Liver (tissue), 3 donors: ENCODE measurements at regions not wholly inside any gene's neighbourhood (a gene's known extent, or its start where the extent isn't known, plus 50 kb on each side); places are given as distances from the start of the nearest gene placed in this dataset.

Source experiments
- CTCF ChIP-seq: fragments of 150-350 bp; IDR thresholded peaks from 2 replicates; pipeline ENCODE4 v1.5.1; 2017; ENCODE audit warnings: improper control_type of control experiment, low read depth, low read length; ENCODE audit not compliant: missing input control
- EGR1 ChIP-seq, 2 donors: IDR thresholded peaks; 2 replicates each; pipeline ENCODE4 v1.6.1; 2016 to 2018; ENCODE audit warnings: antibody characterized with exemption in 2 of 2, low read depth in 2 of 2
- GABPA ChIP-seq, 2 donors: IDR thresholded peaks in 1 of 2; conservative IDR thresholded peaks in 1 of 2; 2 replicates each; pipeline ENCODE4 v1.6.1; 2016; ENCODE audit warnings: antibody characterized with exemption in 2 of 2, mild to moderate bottlenecking in 1 of 2, moderate library complexity in 1 of 2
- JUND ChIP-seq, 2 donors: IDR thresholded peaks; 2 replicates each; pipeline ENCODE4 v1.6.1; 2016; ENCODE audit warnings: antibody characterized with exemption in 2 of 2
- MAX ChIP-seq: IDR thresholded peaks from 2 replicates; pipeline ENCODE4 v1.6.1; 2016; ENCODE audit warnings: antibody characterized with exemption
- RAD21 ChIP-seq, 2 donors: IDR thresholded peaks; 2 replicates each; pipeline ENCODE4 v1.6.1; 2016; ENCODE audit warnings: antibody characterized with exemption in 2 of 2, mild to moderate bottlenecking in 2 of 2
- REST ChIP-seq: IDR thresholded peaks from 2 replicates; pipeline ENCODE4 v1.6.1; 2016; ENCODE audit warnings: antibody characterized with exemption, mild to moderate bottlenecking
- TAF1 ChIP-seq: conservative IDR thresholded peaks from 2 replicates; pipeline ENCODE4 v1.6.1; 2016; ENCODE audit warnings: antibody characterized with exemption, mild to moderate bottlenecking
- donor health status: healthy.
- donor health status: healthy.

- TF ChIP-seq CTCF: no peak
- TF ChIP-seq EGR1 (IDR thresholded peaks at IDR 0.05; ENCODE audit: low read depth in 2 of 2): no peak
- TF ChIP-seq REST: no peak
- TF ChIP-seq JUND (IDR thresholded peaks at IDR 0.05): no peak
- no peak for TF ChIP-seq GABPA (IDR thresholded peaks at IDR 0.05 in 1 of 2, conservative IDR thresholded peaks at IDR 0.05 in 1 of 2)
- no peak for TF ChIP-seq TAF1
- TF ChIP-seq RAD21 (IDR thresholded peaks at IDR 0.05): no peak
- TF ChIP-seq MAX: no peak
These were observed 733.6 kb downstream of the GALR1 start for GRCh38 chr18:77983270-77983669.
